Rectal smooth muscle tissue (tissue), 1 donor: ENCODE measurements at regions not wholly inside any gene's neighbourhood (a gene's known extent, or its start where the extent isn't known, plus 50 kb on each side); places are given as distances from the start of the nearest gene placed in this dataset.
"Not testable (repeated sequence)": the region's sequence is repeated elsewhere in the genome, so short reads cannot be mapped to it uniquely, and the experiment has no call there.

Experiments
- H3K27ac ChIP-seq: one replicate; pipeline ENCODE4 v1.7.0; 2013; ENCODE audit warnings: low read depth, low read length, inconsistent platforms
- H3K27me3 ChIP-seq: one replicate; pipeline ENCODE4 v1.7.0; 2013; ENCODE audit warnings: low read length; ENCODE audit not compliant: control insufficient read depth, insufficient read depth
- H3K36me3 ChIP-seq: one replicate; pipeline ENCODE4 v1.7.0; 2013; ENCODE audit warnings: low read length; ENCODE audit not compliant: control insufficient read depth, insufficient read depth
- H3K4me1 ChIP-seq: one replicate; pipeline ENCODE4 v1.7.0; 2013; ENCODE audit warnings: low read length; ENCODE audit not compliant: control insufficient read depth, insufficient read depth
- H3K4me3 ChIP-seq: one replicate; pipeline ENCODE4 v1.7.0; 2013; ENCODE audit warnings: low read length
- H3K9ac ChIP-seq: one replicate; pipeline ENCODE4 v1.7.0; 2013; ENCODE audit warnings: low read length

DNA sequence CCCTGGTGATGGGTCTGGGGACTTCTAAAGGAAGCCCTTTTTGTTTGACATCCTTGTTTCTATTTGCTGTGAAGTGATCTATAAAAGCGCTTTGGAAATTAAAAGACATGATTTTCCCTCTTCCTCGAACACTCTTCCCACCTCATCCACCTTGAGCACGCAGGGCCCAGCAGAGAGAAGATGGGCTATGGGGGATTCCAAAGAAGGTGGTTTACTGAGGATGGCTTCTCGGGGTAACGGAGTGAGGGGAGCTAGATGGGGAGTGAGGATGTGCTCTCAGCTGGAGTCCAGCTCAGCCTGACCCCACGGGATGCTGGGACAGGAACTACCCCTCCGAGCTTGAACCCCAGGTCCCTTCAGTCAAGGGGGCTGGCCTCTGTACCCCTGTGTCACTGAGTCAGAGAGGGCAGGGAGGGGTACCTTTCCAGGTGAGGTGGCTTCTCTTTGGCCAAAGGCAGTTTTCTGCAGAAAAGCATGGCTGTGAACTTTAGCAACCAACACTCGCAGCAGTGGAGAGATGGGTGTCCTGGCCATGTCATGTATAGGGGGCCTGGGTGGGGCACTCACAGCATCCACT lies 180.7 kb upstream of the SMAD3 start:
- H3K9ac ChIP-seq = no peak overlapping the region
- peaks cover 22% of the 10 kb centered on the region for H3K4me1 ChIP-seq
- H3K4me3 ChIP-seq = no peak overlapping the region
- no peaks in the 10 kb centered on the region for H3K27me3 ChIP-seq
- no peak overlapping the region for H3K27ac ChIP-seq
- no peaks in the 10 kb centered on the region for H3K36me3 ChIP-seq

GRCh38 chr15:66885281-66885915 lies 180.0 kb upstream of the SMAD3 start:
- Histone ChIP-seq H3K36me3 (no peaks in the 10 kb centered on the region), H3K4me3 (no peak overlapping the region), H3K27me3 (no peaks in the 10 kb centered on the region), H3K27ac (no peak overlapping the region), H3K4me1 (peaks cover 22% of the 10 kb centered on the region), H3K9ac (no peak overlapping the region)

- no peak overlapping the region for H3K4me3 ChIP-seq
- H3K9ac ChIP-seq = no peak overlapping the region
- H3K27ac ChIP-seq = no peak overlapping the region
- H3K4me1 ChIP-seq = peaks cover 22% of the 10 kb centered on the region
- H3K36me3 ChIP-seq = no peaks in the 10 kb centered on the region
- no peaks in the 10 kb centered on the region for H3K27me3 ChIP-seq
These were observed 179.1 kb upstream of the SMAD3 start for GRCh38 chr15:66886241-66886675.

DNA sequence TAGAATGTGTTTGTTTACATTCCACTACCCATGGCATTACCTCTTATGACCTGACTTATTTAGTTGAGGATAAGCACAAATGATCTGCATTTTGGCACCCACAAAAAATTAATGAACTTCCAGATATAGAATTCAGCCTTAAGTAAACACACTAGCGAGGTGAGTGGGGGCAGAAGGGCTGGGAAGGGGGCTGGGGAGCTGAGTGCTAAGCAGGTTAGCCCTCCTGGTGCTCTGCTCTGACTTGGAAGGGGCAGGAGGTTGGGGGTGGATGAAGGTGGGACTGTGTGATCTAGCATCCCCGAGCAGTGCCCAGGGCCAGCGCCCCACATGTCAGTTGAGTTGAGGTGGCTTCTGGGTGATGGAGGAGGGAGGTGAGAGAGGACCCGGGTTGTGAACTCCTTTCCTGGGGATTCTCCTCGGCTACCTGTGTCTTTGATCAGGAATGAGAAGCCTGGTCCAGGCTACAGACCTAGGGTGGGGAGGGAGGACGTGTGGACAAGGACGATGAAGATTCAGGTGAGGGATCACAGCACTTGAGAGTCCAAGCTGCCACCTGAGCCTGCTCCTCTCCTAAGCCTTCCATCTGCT lies 178.6 kb upstream of the SMAD3 start:
- no peak overlapping the region for H3K27ac ChIP-seq
- no peak overlapping the region for H3K4me3 ChIP-seq

GRCh38 chr15:66889298-66889697 lies 176.1 kb upstream of the SMAD3 start:
- not testable (repeated sequence) for H3K36me3 ChIP-seq, H3K27me3 ChIP-seq, H3K27ac ChIP-seq, H3K4me3 ChIP-seq, H3K4me1 ChIP-seq, H3K9ac ChIP-seq

More for the DNA sequence above, 178.6 kb upstream of the SMAD3 start:
- Histone ChIP-seq H3K4me1 (peaks cover 22% of the 10 kb centered on the region), H3K9ac (no peak overlapping the region), H3K27me3 (no peaks in the 10 kb centered on the region), H3K36me3 (no peaks in the 10 kb centered on the region)

DNA sequence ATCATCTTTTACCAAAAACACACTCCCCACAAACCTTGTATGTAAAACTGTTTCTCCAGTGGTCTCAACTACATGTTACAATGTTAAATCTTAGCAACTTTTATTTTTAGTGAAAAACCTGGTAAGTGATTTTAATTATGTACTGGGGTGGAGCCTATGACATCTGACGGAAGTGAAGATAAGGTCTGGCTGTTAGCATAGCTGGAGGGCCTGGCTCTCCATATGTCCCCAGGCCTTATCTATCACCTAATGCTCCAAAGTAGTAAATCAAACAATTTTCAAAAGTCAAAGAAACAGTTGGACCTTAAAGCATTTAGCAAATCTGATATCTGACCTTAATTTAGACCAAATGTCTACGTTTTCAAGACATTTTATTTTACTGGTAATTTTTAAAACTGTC lies 173.6 kb upstream of the SMAD3 start:
- Histone ChIP-seq H3K36me3 (no peaks in the 10 kb centered on the region), H3K4me1 (no peaks in the 10 kb centered on the region)

DNA sequence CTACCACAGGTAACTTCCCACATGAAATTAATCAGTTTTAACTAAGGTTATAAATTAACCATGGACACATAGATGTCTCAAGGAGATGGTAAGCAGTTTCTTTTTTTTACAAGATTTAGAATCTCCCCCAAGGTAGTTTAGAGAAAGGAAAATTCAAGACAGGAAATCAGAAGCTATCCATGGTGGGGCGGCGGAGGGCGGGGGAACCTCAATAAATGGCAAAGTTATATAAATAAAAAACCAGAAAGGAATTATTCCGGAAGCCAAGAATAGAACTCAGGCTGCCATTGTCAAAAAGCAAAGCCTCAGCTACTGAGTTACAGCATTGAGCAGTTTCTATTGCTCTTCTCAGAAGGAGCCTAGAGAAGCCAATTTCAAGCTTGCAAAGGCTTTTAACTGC lies 172.1 kb upstream of the SMAD3 start:
- H3K27ac ChIP-seq = no peak overlapping the region
- H3K27me3 ChIP-seq = no peaks in the 10 kb centered on the region
- no peak overlapping the region for H3K9ac ChIP-seq
- no peaks in the 10 kb centered on the region for H3K36me3 ChIP-seq
- H3K4me3 ChIP-seq = no peak overlapping the region
- no peaks in the 10 kb centered on the region for H3K4me1 ChIP-seq

More for the DNA sequence above, 173.6 kb upstream of the SMAD3 start:
- H3K4me3 ChIP-seq = no peak overlapping the region
- no peak overlapping the region for H3K9ac ChIP-seq
- no peak overlapping the region for H3K27ac ChIP-seq
- H3K27me3 ChIP-seq = no peaks in the 10 kb centered on the region

GRCh38 chr15:66894363-66894762 lies 171.0 kb upstream of the SMAD3 start:
- Histone ChIP-seq H3K4me3 (no peak overlapping the region), H3K4me1 (no peaks in the 10 kb centered on the region)

DNA sequence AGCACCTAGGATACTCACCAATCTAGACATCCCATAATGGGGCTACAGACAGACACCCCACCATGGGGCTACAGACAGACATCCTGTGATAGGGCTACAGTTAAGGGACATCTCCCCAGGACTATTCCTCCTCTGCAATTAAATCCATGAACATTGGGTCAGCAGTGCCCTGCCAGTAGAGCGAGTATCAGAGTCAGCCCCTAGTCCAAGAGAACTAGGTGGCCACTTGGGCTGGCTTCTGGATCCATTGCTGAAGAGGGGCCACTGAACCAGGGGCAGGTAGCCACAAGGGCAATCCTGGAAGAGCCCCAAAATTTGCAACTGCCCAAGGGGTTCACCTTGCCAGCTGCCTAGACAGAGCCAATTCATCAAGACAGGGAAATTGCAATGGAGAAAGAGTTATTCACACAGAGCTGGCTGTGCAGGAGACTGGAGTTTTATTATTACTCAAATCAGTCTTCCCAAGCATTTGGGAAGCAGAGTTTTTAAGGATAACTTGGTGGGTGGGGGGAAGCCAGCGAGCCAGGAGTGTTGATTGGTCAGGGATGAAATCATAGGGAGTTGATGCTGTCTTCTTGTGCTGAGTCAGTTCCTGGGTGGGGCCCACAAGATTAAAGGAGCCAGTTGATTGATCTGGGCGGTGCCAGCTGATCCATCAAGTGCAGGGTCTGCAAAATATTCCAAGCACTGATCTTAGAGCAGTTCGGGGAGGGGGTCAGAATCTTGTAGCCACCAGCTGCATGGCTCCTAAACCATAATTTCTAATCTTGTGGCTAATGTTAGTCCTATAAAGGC lies 170.2 kb upstream of the SMAD3 start:
- H3K9ac ChIP-seq = no peak overlapping the region
- H3K36me3 ChIP-seq = no peaks in the 10 kb centered on the region
- H3K27me3 ChIP-seq = no peaks in the 10 kb centered on the region
- no peak overlapping the region for H3K27ac ChIP-seq
- H3K4me3 ChIP-seq = no peak overlapping the region
- H3K4me1 ChIP-seq = no peaks in the 10 kb centered on the region

More at GRCh38 chr15:66894363-66894762, 171.0 kb upstream of the SMAD3 start:
- no peaks in the 10 kb centered on the region for H3K36me3 ChIP-seq
- H3K9ac ChIP-seq = no peak overlapping the region
- no peaks in the 10 kb centered on the region for H3K27me3 ChIP-seq
- H3K27ac ChIP-seq = no peak overlapping the region

DNA sequence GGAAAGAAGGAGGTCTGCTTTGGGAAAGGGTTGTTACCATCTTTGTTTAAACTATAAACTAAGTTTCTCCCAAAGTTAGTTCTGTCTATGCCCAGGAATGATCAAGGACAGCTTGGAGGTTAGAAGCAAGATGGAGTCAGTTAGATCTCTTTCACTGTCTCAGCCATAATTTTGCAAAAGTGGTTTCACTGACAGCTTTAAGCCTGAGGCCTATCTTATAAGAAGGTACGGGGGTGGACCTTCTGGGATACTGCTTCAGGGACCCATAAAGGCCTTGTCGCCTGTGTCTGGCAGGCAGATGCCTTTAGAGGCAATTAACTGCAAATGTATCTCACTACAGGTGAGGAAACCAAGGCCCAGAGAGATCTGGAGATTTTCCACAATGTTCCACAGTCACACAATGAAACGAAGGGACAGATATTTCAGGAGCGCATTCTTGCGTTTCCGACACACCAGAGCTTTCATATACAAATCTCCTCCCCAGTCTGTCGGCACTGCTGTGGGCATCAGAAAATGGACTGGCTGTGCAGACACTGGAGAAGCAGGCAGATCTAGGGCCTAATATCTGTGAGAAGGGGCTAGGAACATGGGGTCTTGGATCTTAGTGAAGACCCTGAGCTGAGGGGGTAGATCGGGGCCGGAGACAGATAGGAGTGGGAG lies 169.5 kb upstream of the SMAD3 start:
- Histone ChIP-seq H3K27ac (no peak overlapping the region), H3K9ac (no peak overlapping the region), H3K4me1 (no peaks in the 10 kb centered on the region), H3K36me3 (no peaks in the 10 kb centered on the region), H3K4me3 (no peak overlapping the region), H3K27me3 (no peaks in the 10 kb centered on the region)

GRCh38 chr15:66896611-66897010 lies 168.8 kb upstream of the SMAD3 start:
- Histone ChIP-seq H3K27me3 (no peaks in the 10 kb centered on the region), H3K9ac (no peak overlapping the region), H3K4me1 (no peaks in the 10 kb centered on the region), H3K4me3 (no peak overlapping the region), H3K36me3 (no peaks in the 10 kb centered on the region), H3K27ac (no peak overlapping the region)

DNA sequence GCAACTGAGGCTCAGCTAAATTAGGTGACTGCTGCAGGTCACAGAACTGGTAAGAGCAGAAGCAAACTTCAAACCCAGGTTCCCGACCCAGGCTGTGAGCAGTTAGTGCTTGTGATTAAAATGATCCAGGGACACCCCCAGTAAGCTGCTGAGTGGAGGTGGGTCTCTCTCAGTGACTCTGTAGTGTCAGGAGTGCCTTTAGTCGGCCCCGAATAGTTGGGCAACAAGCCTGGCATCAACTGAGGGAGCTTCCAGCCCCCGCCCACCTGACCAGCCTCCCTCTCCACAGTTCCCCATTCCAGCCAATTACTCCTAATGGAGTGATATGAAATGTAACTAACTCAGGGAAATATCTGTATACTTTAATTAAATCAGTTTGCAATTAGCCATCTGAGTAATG lies 168.0 kb upstream of the SMAD3 start:
- Histone ChIP-seq H3K4me3 (no peak overlapping the region), H3K27ac (no peak overlapping the region), H3K9ac (no peak overlapping the region), H3K4me1 (no peaks in the 10 kb centered on the region), H3K36me3 (no peaks in the 10 kb centered on the region), H3K27me3 (no peaks in the 10 kb centered on the region)
